ENCODE measurements at regions not wholly inside any gene's neighbourhood (a gene's known extent, or its start where the extent isn't known, plus 50 kb on each side); places are given as distances from the start of the nearest gene placed in this dataset.

GRCh38 chrX:727738-728621 is 97.4 kb downstream of the SHOX start:
- DNase-seq, result peak; percentile 35

- DNase-seq, result no peak
Measured at GRCh38 chrX:725971-726370, 95.4 kb downstream of the SHOX start.

GRCh38 chrX:724256-724655 is 93.7 kb downstream of the SHOX start:
- no peak for DNase-seq

- no peak for DNase-seq
Measured at GRCh38 chrX:723781-724180, 93.2 kb downstream of the SHOX start.

GRCh38 chrX:721354-721753 is 90.8 kb downstream of the SHOX start:
- no peak for DNase-seq

- no peak for DNase-seq
Measured at GRCh38 chrX:720825-721224, 90.2 kb downstream of the SHOX start.

GRCh38 chrX:720250-720649 is 89.7 kb downstream of the SHOX start:
- DNase-seq, result no peak

GRCh38 chrX:716136-716535 is 85.5 kb downstream of the SHOX start:
- DNase-seq, result no peak

GRCh38 chrX:714131-714530 is 83.5 kb downstream of the SHOX start:
- DNase-seq, result no peak
